GM18499 (cell line): ENCODE measurements at regions not wholly inside any gene's neighbourhood (a gene's known extent, or its start where the extent isn't known, plus 50 kb on each side); places are given as distances from the start of the nearest gene placed in this dataset.
"Not testable (repeated sequence)": the region's sequence is repeated elsewhere in the genome, so short reads cannot be mapped to it uniquely, and the experiment has no call there.

ENCODE experiments used
- ATAC-seq: cut with Tn5 transposase; IDR thresholded peaks from one replicate; pipeline ENCODE4 v1.9.1; 2021; ENCODE audit warnings: moderate number of reproducible peaks; ENCODE audit not compliant: insufficient read depth, unreplicated experiment

GRCh38 chr14:89476354-89476896 is 59.4 kb upstream of the FOXN3 start:
- ATAC-seq, result no peak

- ATAC-seq, result no peak
These were observed 57.4 kb upstream of the FOXN3 start for GRCh38 chr14:89474464-89474863.

- ATAC-seq, result no peak
These were observed 57.0 kb upstream of the FOXN3 start for GRCh38 chr14:89473989-89474388.

- ATAC-seq, result no peak
These were observed 56.5 kb upstream of the FOXN3 start for GRCh38 chr14:89473569-89473968.

GRCh38 chr14:89470401-89470800 is 53.4 kb upstream of the FOXN3 start:
- no peak for ATAC-seq

- no peak for ATAC-seq
These were observed 52.5 kb upstream of the FOXN3 start for GRCh38 chr14:89469210-89470198.

- ATAC-seq, result no peak
These were observed 51.5 kb upstream of the FOXN3 start for GRCh38 chr14:89468566-89468965.

GRCh38 chr14:89468030-89468429 is 51.0 kb upstream of the FOXN3 start:
- ATAC-seq, result not testable (repeated sequence)

GRCh38 chr14:89466944-89467343 is 49.9 kb upstream of the FOXN3 start:
- ATAC-seq, result no peak
